ENCODE measurements at regions not wholly inside any gene's neighbourhood (a gene's known extent, or its start where the extent isn't known, plus 50 kb on each side); places are given as distances from the start of the nearest gene placed in this dataset.

DNA sequence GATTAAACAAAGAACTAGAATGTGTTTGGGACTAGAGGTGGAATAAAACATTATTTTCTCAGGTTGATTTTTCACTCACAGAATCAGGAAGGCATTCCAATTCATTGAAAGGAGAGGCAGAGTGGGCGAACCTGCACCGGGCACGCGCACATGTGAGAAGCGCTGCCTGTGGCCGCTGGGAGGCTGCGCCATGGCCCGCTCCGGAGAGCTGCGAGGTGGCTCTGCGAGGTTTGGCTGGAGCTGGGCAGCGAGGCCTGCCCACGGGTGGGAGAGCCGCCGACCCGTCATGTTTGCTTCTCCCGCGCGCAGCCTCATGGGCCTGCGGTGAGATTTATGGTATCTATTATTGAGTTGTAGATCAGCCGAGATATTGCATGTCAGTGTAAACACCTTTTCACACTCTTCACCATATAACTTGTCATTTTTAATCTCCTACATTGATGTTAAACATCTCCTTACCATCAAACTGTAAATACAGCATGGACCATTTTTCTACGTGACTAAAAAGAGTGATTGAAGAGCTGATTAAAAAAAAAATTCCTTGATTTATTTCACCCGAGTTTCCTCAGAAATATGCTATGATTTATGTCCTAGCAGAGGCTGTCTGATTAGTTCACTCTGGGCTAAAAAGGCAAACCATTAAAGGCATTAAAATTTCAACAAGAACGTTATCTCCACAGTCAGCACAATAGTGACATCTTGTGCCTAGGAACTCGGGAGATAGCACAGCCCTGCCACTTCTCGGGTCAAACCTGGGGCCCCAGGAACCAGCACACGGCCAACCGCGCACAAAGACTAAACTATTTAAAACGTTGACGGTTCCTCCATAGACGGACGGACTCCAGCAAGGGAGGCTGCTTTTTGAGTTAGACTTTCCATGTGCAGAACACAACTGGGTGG lies 96.6 kb upstream of the RNF32 start:
- TF ChIP-seq POLR2A (IDR thresholded peaks at IDR 0.05) (no peak), POLR2AphosphoS5 (IDR thresholded peaks at IDR 0.05) (no peak)
- TF ChIP-seq, protein P1, sequence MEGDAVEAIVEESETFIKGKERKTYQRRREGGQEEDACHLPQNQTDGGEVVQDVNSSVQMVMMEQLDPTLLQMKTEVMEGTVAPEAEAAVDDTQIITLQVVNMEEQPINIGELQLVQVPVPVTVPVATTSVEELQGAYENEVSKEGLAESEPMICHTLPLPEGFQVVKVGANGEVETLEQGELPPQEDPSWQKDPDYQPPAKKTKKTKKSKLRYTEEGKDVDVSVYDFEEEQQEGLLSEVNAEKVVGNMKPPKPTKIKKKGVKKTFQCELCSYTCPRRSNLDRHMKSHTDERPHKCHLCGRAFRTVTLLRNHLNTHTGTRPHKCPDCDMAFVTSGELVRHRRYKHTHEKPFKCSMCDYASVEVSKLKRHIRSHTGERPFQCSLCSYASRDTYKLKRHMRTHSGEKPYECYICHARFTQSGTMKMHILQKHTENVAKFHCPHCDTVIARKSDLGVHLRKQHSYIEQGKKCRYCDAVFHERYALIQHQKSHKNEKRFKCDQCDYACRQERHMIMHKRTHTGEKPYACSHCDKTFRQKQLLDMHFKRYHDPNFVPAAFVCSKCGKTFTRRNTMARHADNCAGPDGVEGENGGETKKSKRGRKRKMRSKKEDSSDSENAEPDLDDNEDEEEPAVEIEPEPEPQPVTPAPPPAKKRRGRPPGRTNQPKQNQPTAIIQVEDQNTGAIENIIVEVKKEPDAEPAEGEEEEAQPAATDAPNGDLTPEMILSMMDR (IDR thresholded peaks at IDR 0.05): peak in 1 of 4 experiments; percentile 8
